M059J (cell line): ENCODE measurements at regions not wholly inside any gene's neighbourhood (a gene's known extent, or its start where the extent isn't known, plus 50 kb on each side); places are given as distances from the start of the nearest gene placed in this dataset.
"Not testable (repeated sequence)": the region's sequence is repeated elsewhere in the genome, so short reads cannot be mapped to it uniquely, and the experiment has no call there.

ENCODE experiments used
- DNase-seq: peaks from one replicate; pipeline ENCODE4 v3.0.0-alpha.2; 2012; ENCODE audit warnings: low read depth

- not testable (repeated sequence) for DNase-seq
Observed at GRCh38 chr10:55899472-55900147, 461.4 kb downstream of the ZWINT start.

DNA sequence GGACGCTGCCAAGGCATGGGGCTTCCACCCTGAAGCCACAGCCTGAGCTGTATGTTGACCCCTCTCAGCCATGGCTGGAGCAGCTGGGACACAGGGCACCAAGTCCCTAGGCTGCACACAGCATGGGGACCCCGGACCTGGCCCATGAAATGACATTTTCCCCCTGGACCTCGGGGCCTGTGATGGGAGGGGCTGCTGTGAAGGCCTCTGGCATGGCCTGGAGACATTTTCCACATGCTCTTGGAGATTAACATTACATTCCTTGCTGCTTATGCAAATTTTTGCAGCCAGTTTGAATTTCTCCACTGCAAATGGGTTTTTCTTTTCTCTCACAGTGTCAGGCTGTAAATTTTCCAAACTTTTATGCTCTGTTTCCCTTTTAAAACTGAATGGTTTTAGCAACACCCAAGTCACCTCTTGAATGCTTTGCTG is 463.6 kb downstream of the ZWINT start:
- no peak for DNase-seq

DNA sequence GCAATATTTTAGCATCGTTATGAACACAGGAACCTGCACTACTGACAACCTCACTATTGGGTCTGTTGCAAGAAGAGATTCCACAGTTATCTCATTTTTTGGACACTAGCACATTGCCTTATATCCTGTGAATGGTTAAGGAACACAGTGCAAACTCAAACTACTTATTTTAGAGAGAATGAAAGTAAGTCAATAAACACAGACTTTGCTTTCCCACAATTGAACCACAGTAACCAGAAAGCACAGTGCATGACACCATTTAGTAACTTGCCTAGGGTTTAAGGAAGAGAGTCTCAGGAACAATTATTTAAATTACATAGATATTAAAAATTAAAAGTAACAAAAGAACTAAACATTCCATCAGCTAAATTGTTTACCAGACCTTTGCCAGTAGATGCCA is 468.8 kb downstream of the ZWINT start:
- no peak for DNase-seq

DNA sequence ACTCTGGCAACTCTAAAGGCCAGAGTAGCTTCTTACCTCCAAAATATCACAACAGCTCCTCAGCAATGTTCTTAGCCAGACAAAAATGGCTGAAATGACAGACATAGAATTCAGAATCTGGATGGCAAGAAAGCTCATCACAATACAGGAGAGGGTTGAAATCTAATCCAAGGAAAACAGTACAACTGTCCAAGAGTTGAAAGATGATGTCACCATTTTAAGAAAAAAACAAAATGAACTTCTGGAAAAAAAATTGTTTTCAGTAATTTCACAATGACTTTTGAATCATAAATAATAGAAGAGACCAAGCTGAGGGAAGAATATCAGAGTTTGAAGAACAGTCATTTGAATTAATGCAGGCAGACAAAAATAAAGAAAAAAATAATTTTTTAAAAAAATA is 479.5 kb downstream of the ZWINT start:
- no peak for DNase-seq

DNA sequence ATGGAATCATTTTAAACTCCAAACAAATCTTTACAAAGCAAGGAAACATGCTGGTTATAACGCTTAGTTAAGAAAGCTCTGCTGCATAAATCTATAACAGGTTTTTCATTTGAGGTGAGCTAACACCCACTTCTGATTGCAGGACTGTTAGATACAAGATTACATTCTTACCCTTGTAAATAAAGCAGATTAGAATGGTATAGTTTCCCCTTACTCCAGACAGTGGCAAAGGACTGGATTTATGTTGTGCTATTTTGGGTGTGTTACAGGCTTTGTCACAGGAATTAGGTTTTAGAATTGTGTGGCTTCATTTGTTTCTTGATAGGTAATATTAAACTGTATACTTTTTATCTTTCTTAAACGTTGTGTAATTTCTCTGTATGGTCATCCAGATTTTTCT is 487.6 kb downstream of the ZWINT start:
- DNase-seq, result no peak

DNA sequence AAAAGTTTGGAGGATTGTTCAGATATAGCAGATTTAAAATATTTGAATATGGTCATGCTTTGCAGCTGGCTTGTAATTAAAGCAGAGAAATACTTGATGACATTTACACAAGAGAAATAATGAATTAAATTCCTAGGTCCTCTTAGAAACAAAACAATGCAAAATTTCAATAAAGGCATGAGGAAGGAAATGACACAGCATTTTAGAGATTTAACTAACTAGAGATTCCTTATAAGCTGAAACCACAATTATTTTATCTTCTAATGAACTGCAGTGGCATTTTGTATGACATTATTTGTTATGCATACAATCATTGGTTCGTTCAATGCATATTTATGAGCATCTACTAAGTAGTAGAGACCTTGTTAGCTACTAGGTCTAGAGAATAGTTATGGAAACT is 490.9 kb downstream of the ZWINT start:
- DNase-seq, result no peak

DNA sequence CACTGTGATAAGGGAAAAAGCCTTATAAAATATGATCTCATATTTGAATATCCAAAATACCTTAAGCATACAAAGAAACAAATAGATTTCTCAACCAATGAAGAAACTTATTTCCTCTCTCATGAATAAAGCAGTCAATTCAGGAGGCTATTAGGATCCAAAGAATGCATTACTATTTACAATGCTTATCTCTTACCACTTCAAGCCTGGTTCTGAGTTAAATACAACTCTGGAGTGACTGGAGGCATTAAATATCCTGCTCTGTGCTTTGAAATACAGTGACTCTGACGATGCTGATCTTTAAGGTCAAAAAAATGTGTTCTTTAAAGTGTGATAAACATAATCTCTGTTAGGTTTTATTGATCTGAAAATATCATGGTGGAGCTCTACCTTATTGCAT is 493.2 kb downstream of the ZWINT start:
- DNase-seq, result no peak

GRCh38 chr10:55858730-55859129 is 502.3 kb downstream of the ZWINT start:
- DNase-seq, result no peak

GRCh38 chr10:55852900-55853299 is 508.2 kb downstream of the ZWINT start:
- no peak for DNase-seq

DNA sequence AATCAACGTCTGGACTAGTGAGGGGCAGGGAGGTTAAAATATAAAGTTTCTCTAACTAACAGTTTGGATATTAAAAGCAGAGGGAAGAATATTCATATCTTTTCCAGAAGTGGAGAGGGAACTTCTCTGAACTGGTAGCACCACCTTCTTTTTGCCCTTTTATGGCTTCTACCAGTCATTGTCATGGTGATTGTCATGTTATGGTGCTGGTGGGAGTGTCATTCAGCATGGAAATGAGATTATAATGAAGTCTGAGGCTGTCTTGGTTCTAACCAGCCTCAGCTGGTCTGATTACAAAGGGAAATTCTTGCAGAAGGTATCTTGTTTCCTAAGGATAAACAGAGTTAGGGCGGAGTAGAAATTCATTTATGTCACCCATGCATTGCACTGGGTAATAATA is 523.8 kb downstream of the ZWINT start:
- no peak for DNase-seq

GRCh38 chr10:55822096-55822495 is 539.0 kb downstream of the ZWINT start:
- DNase-seq, result no peak

DNA sequence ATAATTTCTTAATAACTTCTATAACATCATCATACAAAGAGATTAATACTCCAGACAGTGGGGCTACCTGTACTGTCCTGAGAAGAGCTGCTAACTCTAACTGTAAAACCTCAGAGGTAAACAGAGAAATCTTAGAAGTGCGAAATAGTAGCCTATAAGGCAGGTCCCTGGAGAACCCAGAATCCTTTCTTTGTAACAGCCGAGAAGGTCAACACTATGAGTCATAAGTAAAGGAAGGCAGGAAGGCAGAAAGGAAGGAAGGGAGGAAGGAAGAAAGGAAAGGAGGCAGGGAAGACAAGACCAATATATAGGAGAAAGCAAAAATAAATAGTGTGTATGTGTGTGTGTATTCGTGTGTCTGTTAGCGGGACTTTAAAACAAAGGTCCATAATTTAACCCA is 540.6 kb downstream of the ZWINT start:
- no peak for DNase-seq

DNA sequence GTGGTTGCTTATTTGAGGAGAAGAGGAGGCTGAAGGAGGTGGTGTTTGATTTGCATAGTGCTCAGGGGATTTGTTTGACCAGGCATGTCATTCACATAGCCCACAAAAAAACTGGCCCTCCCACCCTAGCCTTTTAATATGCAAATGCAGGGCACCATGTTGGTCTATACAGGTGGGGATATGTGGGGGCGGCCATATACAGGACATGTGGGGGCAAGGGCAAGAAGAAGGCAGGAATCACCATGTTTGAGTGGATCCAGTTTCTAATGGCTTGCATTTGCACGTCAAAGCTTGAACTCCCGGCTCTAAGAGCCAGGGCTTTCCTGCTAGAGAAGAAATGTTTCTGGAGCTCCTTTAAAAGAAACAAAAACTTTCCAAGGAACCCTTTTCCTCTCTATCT is 541.0 kb downstream of the ZWINT start:
- DNase-seq, result no peak

GRCh38 chr10:55813451-55814170 is 547.4 kb downstream of the ZWINT start:
- no peak for DNase-seq

DNA sequence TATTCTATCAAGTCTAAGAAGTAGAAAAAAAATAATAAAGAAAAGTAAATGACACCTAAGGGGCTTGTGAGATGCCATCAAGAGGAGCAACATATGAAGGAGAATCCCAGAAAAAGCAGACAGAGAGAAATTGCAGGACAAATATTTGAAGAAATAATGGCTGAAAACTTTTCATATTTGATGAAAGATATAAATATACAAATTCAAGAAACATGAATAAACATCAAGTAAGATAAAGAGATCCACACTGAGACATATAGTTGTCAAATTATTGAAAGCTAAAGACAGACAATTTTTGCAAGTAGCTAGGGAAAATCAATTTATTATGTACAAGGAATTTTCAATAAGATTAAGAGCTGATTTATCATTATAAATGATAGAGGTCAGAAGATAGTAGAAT is 558.0 kb downstream of the ZWINT start:
- DNase-seq, result no peak

DNA sequence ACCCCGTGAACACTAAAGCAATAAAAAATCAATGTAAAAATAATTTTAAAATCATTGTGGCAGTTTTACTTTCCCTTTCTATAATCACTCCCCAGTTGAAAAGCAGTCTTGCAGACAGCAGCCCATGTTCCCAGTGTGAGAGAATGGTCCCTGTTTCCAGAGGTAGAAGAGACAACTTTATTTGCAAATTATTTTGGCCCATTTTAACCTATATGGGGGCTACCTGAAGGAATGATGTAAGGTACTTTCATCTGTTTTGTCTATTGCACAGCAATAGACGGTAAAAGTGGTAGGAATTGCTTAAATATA is 559.8 kb downstream of the ZWINT start:
- no peak for DNase-seq

DNA sequence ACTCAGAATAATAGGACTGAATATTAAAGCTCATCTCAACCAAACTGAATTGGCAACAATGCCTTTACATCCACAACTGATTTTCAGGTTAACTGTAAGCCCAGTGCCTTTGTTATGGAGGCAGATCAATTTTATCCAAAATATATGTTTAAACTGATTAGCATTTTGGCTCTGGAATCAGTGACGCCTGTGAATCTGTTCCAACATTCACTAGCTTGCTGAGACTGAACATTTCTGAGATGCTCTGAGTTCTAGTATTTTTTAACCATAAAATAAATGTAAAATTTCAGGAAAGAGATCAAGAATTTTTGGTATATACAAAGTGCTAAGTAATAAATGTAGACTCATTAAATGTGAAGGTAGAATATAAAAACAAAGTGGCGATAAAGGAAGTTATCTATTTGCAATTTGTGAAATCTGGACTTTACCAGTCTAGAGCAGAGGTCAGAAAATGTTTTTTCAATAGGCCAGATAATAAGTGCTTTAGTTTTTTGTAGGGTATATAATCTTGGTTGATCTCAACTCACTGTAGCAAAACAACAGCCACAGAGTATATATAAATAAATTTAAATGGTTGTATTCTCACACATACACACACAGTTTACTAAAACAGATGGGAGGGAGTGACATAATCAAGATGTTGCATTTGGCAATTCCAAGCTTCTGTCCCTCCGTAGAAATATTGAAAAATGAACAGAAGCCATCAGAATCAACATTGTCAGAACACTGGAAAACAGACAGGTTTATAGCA is 560.3 kb downstream of the ZWINT start:
- no peak for DNase-seq

GRCh38 chr10:55793024-55793423 is 568.0 kb downstream of the ZWINT start:
- no peak for DNase-seq

DNA sequence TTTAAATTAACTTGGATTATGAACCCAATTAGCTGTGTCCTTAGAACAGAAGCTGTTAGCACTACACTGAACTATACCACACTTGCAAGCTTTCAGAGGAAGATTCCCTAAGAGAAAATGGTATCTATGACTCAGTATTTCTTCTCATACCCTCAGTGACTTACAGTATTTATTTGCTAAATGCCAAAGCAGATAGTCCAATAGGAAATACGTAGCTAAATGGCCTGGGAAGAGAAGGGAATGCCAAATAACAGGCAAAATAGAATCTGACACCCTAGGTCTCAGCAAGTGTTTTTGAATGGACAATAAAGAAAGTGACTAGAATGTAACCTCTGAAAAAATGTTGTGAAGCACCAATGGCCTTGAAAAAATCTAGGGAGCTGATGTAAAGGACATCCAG is 570.8 kb downstream of the ZWINT start:
- not testable (repeated sequence) for DNase-seq

DNA sequence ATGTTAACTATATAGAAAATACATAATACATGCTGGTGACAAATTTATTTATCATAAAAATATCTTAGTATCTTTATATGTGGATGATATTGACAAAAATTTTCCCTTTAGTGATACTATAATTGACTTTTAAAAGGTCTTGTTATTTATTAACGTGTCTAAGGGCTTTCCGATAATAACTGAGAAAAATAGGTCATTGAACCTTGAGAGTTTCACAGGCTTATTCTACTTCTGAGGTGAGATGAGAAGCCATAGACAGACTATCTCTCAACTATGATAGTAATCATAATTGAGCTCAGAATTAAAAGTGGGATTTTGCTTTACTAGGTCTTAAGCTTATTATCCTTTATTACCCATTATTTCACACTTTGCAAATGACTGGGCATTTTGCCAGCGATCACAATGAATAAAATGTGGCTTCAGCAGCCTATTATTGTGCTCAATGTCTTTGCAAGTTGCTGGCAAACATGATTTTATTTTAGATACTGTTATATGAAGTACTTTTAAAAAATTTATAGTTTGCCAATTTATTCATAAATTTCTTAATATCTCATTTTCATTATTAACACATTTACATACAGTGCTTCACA is 574.5 kb downstream of the ZWINT start:
- no peak for DNase-seq

DNA sequence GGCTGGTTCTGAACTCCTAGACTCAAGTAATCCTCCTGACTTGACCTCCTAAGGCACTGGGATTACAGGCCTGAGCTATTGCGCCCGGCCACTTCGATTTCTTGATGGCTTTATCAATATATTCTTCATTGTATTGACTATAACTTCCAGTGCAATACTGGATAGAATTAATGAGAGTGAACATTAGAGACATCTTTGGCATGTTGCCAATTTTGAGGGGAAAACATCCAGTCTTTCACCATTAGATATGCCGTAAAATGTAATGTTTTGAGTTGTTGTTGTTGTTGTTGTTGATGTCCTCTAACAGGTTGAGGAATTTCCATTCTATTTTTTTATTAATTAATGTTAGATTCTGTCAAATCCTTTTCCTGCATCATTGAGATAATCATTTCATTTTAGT is 578.9 kb downstream of the ZWINT start:
- DNase-seq, result no peak

DNA sequence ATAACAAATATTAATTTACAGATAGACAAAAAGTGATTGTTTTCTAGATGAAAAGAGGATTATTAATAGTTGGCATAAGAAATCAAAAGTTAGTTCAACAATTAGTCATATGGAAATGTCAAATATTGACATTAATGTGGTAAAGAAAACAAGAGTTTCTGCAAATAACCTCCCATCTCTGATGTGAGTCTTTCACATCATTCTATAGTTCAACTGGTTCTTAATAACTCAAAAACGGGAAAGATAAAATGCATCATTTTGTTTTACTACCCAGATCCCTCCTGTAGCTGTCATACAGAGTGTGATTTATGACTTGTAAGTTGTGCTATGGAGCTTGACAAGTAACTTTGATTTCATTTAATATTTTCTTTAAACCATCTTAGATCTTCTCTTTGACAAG is 594.8 kb downstream of the ZWINT start:
- no peak for DNase-seq

- no peak for DNase-seq
Observed at GRCh38 chr10:55750458-55750857, 610.6 kb downstream of the ZWINT start.
